Neuronal stem cell (in vitro differentiated cells): ENCODE measurements at regions not wholly inside any gene's neighbourhood (a gene's known extent, or its start where the extent isn't known, plus 50 kb on each side); places are given as distances from the start of the nearest gene placed in this dataset.

ENCODE experiments used
- DNase-seq: peaks from one replicate; pipeline ENCODE4 v3.0.0-alpha.2; 2013; ENCODE audit warnings: low spot score
- H2AFZ ChIP-seq: one replicate; pipeline ENCODE4 v1.6.1; 2013; ENCODE audit warnings: mild to moderate bottlenecking, low read length, inconsistent platforms
- H2AK5ac ChIP-seq: 2 replicates; pipeline ENCODE4 v1.6.1; 2013; ENCODE audit warnings: low read depth, mild to moderate bottlenecking, inconsistent platforms, low read length, moderate library complexity, mixed read lengths
- H2BK120ac ChIP-seq: 2 replicates; pipeline ENCODE4 v1.6.1; 2013; ENCODE audit warnings: low read depth, mild to moderate bottlenecking, inconsistent platforms, low read length, moderate library complexity, mixed read lengths
- H2BK12ac ChIP-seq: one replicate; pipeline ENCODE4 v1.6.1; 2013; ENCODE audit warnings: low read length, inconsistent platforms
- H2BK15ac ChIP-seq: 2 replicates; pipeline ENCODE4 v1.6.1; 2013; ENCODE audit warnings: mild to moderate bottlenecking, low read length, inconsistent platforms, mixed read lengths
- H2BK5ac ChIP-seq: one replicate; pipeline ENCODE4 v1.6.1; 2013; ENCODE audit warnings: inconsistent platforms, mild to moderate bottlenecking, low read length, moderate library complexity
- H3K14ac ChIP-seq: one replicate; pipeline ENCODE4 v1.6.1; 2013; ENCODE audit warnings: low read length, inconsistent platforms
- H3K18ac ChIP-seq: 2 replicates; pipeline ENCODE4 v1.6.1; 2013; ENCODE audit warnings: low read length, inconsistent platforms
- H3K23ac ChIP-seq: 2 replicates; pipeline ENCODE4 v1.6.1; 2013; ENCODE audit warnings: low read depth, mild to moderate bottlenecking, mixed read lengths, low read length, inconsistent platforms; ENCODE audit not compliant: poor library complexity
- H3K27ac ChIP-seq: replicated peaks from 3 replicates; pipeline ENCODE4 v1.5.1; 2013; ENCODE audit warnings: low read length, inconsistent platforms
- H3K27me3 ChIP-seq, 3 experiments: 2 replicates each; pipeline ENCODE4 v1.6.1; 2013; ENCODE audit warnings: low read length in 3 of 3, mild to moderate bottlenecking in 2 of 3, inconsistent platforms in 1 of 3, low read depth in 1 of 3, mixed read lengths in 1 of 3, moderate library complexity in 1 of 3; ENCODE audit not compliant: control insufficient read depth in 3 of 3, insufficient read depth in 3 of 3
- H3K36me3 ChIP-seq, 2 donors: replicated peaks in 1 of 2; 2 replicates each; pipeline ENCODE4 v1.6.1; 2013; ENCODE audit warnings: low read length in 2 of 2; ENCODE audit not compliant: control insufficient read depth in 2 of 2, insufficient read depth in 2 of 2
- H3K4ac ChIP-seq: 2 replicates; pipeline ENCODE4 v1.6.1; 2013; ENCODE audit warnings: inconsistent platforms, mild to moderate bottlenecking, low read length, moderate library complexity
- H3K4me1 ChIP-seq, 2 donors: 1 replicate in 1 of 2; 2 replicates in 1 of 2; pipeline ENCODE4 v1.6.1; 2013; ENCODE audit warnings: low read length in 2 of 2, low read depth in 1 of 2; ENCODE audit not compliant: control insufficient read depth in 2 of 2, insufficient read depth in 1 of 2
- H3K4me2 ChIP-seq: one replicate; pipeline ENCODE4 v1.6.1; 2013; ENCODE audit warnings: mild to moderate bottlenecking, low read length, inconsistent platforms; ENCODE audit not compliant: insufficient read depth, poor library complexity, severe bottlenecking
- H3K4me3 ChIP-seq, 2 donors: 2 replicates each; pipeline ENCODE4 v1.5.1; 2013; ENCODE audit warnings: low read length in 2 of 2, mild to moderate bottlenecking in 2 of 2, inconsistent platforms in 1 of 2, moderate library complexity in 1 of 2
- H3K79me1 ChIP-seq: one replicate; pipeline ENCODE4 v1.6.1; 2013; ENCODE audit warnings: low read depth, mild to moderate bottlenecking, inconsistent platforms, low read length, moderate library complexity
- H3K9ac ChIP-seq: one replicate; pipeline ENCODE4 v1.6.1; 2013; ENCODE audit warnings: mild to moderate bottlenecking, low read depth, low read length, inconsistent platforms; ENCODE audit not compliant: poor library complexity
- H3K9me3 ChIP-seq, 2 donors: replicated peaks in 1 of 2; 2 replicates each; pipeline versions ENCODE3 to v1.6.1; 2013; ENCODE audit warnings: low read length in 2 of 2, mild to moderate bottlenecking in 2 of 2, inconsistent platforms in 1 of 2, low read depth in 1 of 2, mixed read lengths in 1 of 2, moderate library complexity in 1 of 2; ENCODE audit not compliant: control insufficient read depth in 2 of 2, insufficient read depth in 1 of 2
- H4K8ac ChIP-seq: one replicate; pipeline ENCODE4 v1.6.1; 2013; ENCODE audit warnings: low read depth, mild to moderate bottlenecking, inconsistent platforms, low read length, moderate library complexity
- H4K91ac ChIP-seq: one replicate; pipeline ENCODE4 v1.6.1; 2013; ENCODE audit warnings: low read length, low read depth, mild to moderate bottlenecking, inconsistent platforms; ENCODE audit not compliant: poor library complexity
- WGBS, 2 donors: extraction: QIAGEN DNeasy Blood & Tissue Kit; methylation state at CpG; one replicate each; pipeline ENCODE4 v1.1.7; 2013; ENCODE audit warnings: missing lambda C conversion rate in 2 of 2, mixed read lengths in 1 of 2; ENCODE audit not compliant: insufficient read length in 2 of 2, insufficient replicate concordance in 1 of 2; ENCODE audit errors: extremely low coverage in 2 of 2; 5-methylcytosine and 5-hydroxymethylcytosine counted together

DNA sequence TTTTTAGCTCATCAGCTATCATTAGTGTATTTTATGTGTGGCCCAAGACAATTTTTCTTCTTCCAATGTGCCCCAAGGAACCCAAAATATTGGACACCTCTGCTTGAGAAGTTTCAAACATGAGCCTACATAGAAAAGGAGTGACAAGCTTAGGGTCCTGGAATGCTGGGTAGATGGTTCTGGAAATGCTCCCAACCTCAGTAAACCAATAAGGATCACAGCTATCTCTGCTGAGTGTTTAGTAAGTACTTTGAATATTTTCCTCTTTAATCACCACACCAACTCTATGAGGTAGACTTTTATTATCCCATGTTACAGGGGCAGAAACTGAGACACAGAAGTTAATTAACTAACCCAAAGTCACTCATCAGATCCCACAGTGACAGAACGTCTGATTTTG is 164.9 kb upstream of the KLF3 start:
- H3K27me3 ChIP-seq = no peaks in the 10 kb centered on the region
- no peaks in the 10 kb centered on the region for H3K79me1 ChIP-seq
- no peak overlapping the region for H4K8ac ChIP-seq
- H2BK5ac ChIP-seq = no peak overlapping the region
- no CpG with 5 or more reads among the region's 1 CpG for WGBS, 2 donors
- H3K14ac ChIP-seq = no peak overlapping the region
- H3K9me3 ChIP-seq = no peaks in the 10 kb centered on the region
- no peak overlapping the region for H2AFZ ChIP-seq
- H3K23ac ChIP-seq = no peak overlapping the region
- H2BK120ac ChIP-seq = no peak overlapping the region
- no peak overlapping the region for H3K9ac ChIP-seq
- H4K91ac ChIP-seq = no peak overlapping the region
- H2BK15ac ChIP-seq = no peak overlapping the region
- no peak overlapping the region for H3K4me2 ChIP-seq
- H2BK12ac ChIP-seq = no peak overlapping the region
- H3K4ac ChIP-seq = no peak overlapping the region
- H3K36me3 ChIP-seq = no peaks in the 10 kb centered on the region
- H3K18ac ChIP-seq = no peak overlapping the region
- H3K4me3 ChIP-seq = no peak overlapping the region
- H3K4me1 ChIP-seq = peaks cover 6 to 9% of the 10 kb centered on the region in 2 donors
- H2AK5ac ChIP-seq = no peak overlapping the region
- no peak overlapping the region for H3K27ac ChIP-seq
- DNase-seq = no peak

DNA sequence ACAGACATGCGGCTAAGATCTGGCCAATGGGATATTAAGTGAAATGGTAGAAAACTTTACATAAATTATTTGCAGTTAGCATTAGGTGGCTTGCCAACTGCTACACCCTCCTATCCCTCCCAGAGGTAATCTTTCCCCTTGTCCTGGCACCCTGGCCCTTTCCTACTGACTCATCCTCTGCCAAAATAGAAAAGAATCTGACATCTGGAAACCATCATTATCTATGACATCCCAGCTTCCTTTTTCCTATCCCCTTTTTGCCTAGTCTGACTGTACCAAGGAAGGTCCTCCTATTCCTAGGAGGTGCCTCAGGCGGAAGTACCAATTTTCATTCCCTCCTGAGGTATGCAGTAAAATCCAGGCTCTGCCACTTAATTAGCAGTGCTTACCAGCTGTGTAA is 163.6 kb upstream of the KLF3 start:
- Histone ChIP-seq H3K27ac (no peak overlapping the region), H3K4me3 (no peak overlapping the region), H2AK5ac (no peak overlapping the region), H3K18ac (no peak overlapping the region), H4K91ac (no peak overlapping the region), H3K9ac (no peak overlapping the region), H3K23ac (no peak overlapping the region), H2BK15ac (no peak overlapping the region), H3K36me3 (no peaks in the 10 kb centered on the region), H3K4me2 (no peak overlapping the region), H2BK12ac (no peak overlapping the region), H3K14ac (no peak overlapping the region), H3K4ac (no peak overlapping the region), H2BK5ac (no peak overlapping the region), H3K4me1 (peaks cover 2 to 6% of the 10 kb centered on the region in 2 donors), H3K27me3 (no peaks in the 10 kb centered on the region), H2AFZ (no peak overlapping the region), H4K8ac (no peak overlapping the region), H2BK120ac (no peak overlapping the region), H3K79me1 (no peaks in the 10 kb centered on the region), H3K9me3 (no peaks in the 10 kb centered on the region)
- no peak for DNase-seq
- WGBS, 2 donors = no CpG with 5 or more reads among the region's 2 CpGs

DNA sequence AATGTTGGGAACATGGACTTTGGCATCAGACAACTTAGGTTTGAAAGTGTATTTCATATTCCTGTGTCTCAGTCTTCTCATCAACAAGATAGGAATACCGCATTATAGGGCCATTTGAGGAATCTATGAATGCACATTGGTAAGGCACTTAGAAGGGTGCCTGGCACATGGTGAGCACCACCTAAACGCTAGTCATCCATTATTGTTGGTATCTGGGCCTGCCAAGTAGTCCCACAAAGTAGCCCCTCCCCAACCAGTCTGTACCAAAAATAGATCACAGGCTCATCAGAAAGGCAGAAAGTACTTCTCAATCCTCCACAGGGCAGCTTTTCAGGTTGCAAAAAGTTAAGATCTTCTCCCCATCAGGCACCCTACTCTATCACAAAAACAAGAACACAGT is 162.3 kb upstream of the KLF3 start:
- Histone ChIP-seq H4K91ac (no peak overlapping the region), H3K4me2 (no peak overlapping the region), H3K36me3 (no peaks in the 10 kb centered on the region), H3K4ac (no peak overlapping the region), H2BK120ac (no peak overlapping the region), H3K4me3 (no peak overlapping the region), H3K79me1 (no peaks in the 10 kb centered on the region), H2AK5ac (no peak overlapping the region), H3K4me1 (peaks cover 2 to 6% of the 10 kb centered on the region in 2 donors), H4K8ac (no peak overlapping the region), H2BK5ac (no peak overlapping the region), H3K27ac (no peak overlapping the region), H2BK12ac (no peak overlapping the region), H3K27me3 (no peaks in the 10 kb centered on the region), H3K23ac (no peak overlapping the region), H3K9ac (no peak overlapping the region), H2BK15ac (no peak overlapping the region), H2AFZ (no peak overlapping the region), H3K9me3 (no peaks in the 10 kb centered on the region), H3K18ac (no peak overlapping the region), H3K14ac (no peak overlapping the region)
- no peak for DNase-seq
- WGBS, 2 donors = no CpG with 5 or more reads among the region's 2 CpGs

DNA sequence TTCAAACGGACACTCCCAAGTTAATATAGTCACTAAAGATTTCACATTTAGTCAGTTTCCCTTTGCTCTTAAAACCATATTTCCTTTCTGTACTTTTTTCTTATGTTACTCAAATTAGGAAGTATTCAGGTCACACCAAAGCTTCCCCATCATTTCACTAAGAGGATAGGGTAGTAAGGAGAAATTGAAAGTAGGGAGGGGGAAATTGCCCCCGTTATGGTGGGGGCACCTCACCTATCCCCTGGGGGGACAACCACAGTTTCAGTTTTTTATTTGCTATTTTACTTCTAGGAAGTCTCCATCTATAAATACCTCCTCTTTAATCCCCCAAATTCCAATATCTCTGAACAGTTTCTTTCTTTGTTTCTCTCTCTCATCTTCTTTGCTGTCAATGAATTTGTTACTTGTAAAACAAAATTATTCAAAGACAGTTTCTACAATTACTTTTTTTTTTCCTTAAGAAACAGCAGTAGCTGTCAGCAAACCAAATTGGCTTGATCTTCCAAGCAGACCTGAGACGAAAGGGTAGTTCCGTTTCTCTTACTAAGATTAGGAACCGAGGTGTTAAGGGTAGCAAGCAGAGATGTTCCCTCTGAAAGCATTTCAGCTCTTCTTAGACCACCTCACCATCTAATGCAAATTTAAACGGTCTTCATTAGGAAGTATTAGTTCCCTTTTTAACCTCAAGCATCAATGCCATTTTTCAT is 160.2 kb upstream of the KLF3 start:
- Histone ChIP-seq H3K27me3 (no peaks in the 10 kb centered on the region), H3K9me3 (peaks cover 0 to 1% of the 10 kb centered on the region in 2 donors), H3K4ac (no peak overlapping the region), H2BK15ac (no peak overlapping the region), H3K18ac (no peak overlapping the region), H2BK5ac (no peak overlapping the region), H4K91ac (no peak overlapping the region), H3K23ac (no peak overlapping the region), H3K9ac (no peak overlapping the region), H3K36me3 (no peaks in the 10 kb centered on the region), H3K79me1 (no peaks in the 10 kb centered on the region), H2AFZ (no peak overlapping the region), H3K27ac (no peak overlapping the region), H2BK12ac (no peak overlapping the region), H3K4me2 (no peak overlapping the region), H2BK120ac (no peak overlapping the region), H3K14ac (no peak overlapping the region), H3K4me3 (no peak overlapping the region), H2AK5ac (no peak overlapping the region), H4K8ac (no peak overlapping the region), H3K4me1 (no peaks in the 10 kb centered on the region)
- WGBS, 2 donors = no CpG with 5 or more reads among the region's 6 CpGs
- no peak for DNase-seq
